Adrenal gland (tissue), 9 donors: ENCODE measurements at regions not wholly inside any gene's neighbourhood (a gene's known extent, or its start where the extent isn't known, plus 50 kb on each side); places are given as distances from the start of the nearest gene placed in this dataset.

Experiments used
- DNase-seq, 7 donors: peaks; one replicate each; pipeline ENCODE4 v3.0.0-alpha.2; 2019 to 2020
- H3K27ac ChIP-seq, 5 donors: fragments of 200-600 bp; sonication (generic) in 4 of 5; 1 replicate in 3 of 5; 2 replicates in 2 of 5; pipeline versions ENCODE4 v1.5.1 to v1.8.0; 2016 to 2020; ENCODE audit warnings: mild to moderate bottlenecking in 1 of 5
- H3K27me3 ChIP-seq: fragments of 200-600 bp; 2 replicates; pipeline ENCODE4 v1.8.0; 2021
- H3K36me3 ChIP-seq, 2 donors: fragments of 200-600 bp; replicated peaks in 1 of 2; 1 replicate in 1 of 2; 2 replicates in 1 of 2; pipeline versions ENCODE4 v1.5.1 to v1.8.0; 2018 to 2022
- H3K4me1 ChIP-seq, 2 donors: fragments of 200-600 bp; replicated peaks in 1 of 2; 1 replicate in 1 of 2; 2 replicates in 1 of 2; pipeline versions ENCODE4 v1.5.1 to v1.8.0; 2018 to 2021
- H3K4me3 ChIP-seq, 4 donors: fragments of 200-600 bp; sonication (generic) in 3 of 4; one replicate each; pipeline ENCODE4 v1.5.1; 2016 to 2018
- H3K9me3 ChIP-seq, 3 donors: fragments of 200-600 bp; sonication (generic) in 1 of 3; replicated peaks in 1 of 3; 1 replicate in 2 of 3; 2 replicates in 1 of 3; pipeline versions ENCODE4 v1.5.1 to v1.8.0; 2016 to 2021
- CTCF ChIP-seq, 6 experiments: fragments of 450-650 bp in 4 of 6; fragments of 200-600 bp in 2 of 6; sonication (generic) in 1 of 6; IDR thresholded peaks; 1 replicate in 5 of 6; 2 replicates in 1 of 6; pipeline versions ENCODE4 v1.5.1 to v1.8.0; 2016 to 2021; ENCODE audit warnings: antibody characterized with exemption in 6 of 6, mild to moderate bottlenecking in 2 of 6, moderate library complexity in 1 of 6
- POLR2A ChIP-seq, 2 donors: fragments of 450-650 bp; IDR thresholded peaks; one replicate each; pipeline ENCODE4 v1.6.1; 2017; ENCODE audit warnings: antibody characterized with exemption in 2 of 2, mild to moderate bottlenecking in 2 of 2, moderate library complexity in 1 of 2
- WGBS, 4 donors: extraction: QIAGEN DNeasy Blood & Tissue Kit in 2 of 4; methylation state at CpG; one replicate each; pipeline versions ENCODE4 v1.1.5 to v1.1.7; 2013 to 2017; 5-methylcytosine and 5-hydroxymethylcytosine counted together
- intact Hi-C, 2 donors: fragments of 100-400 bp; cut with DNase I; formaldehyde crosslinking; loops; one replicate each; pipeline versions ENCODE4 v1.14.1 to v1.15.0; 2022 to 2023
- donor health status: healthy with polysubstance abuse.
- donor health status: Bipolar disorder and iron deficiency.
- donor health status: DM: yes; HTN: yes; CAD: no.
- donor health status: DM: no; HTN: no; CAD: no.
- donor health status: DM: no; HTN: no; CAD: no.

- TF ChIP-seq CTCF (IDR thresholded peaks at IDR 0.05) (no peak), POLR2A (IDR thresholded peaks at IDR 0.05) (no peak)
- H3K27ac ChIP-seq = no peak overlapping the region
- H3K4me1 ChIP-seq = no peaks in the 10 kb centered on the region
- no peaks in the 10 kb centered on the region for H3K9me3 ChIP-seq
- no peaks in the 10 kb centered on the region for H3K27me3 ChIP-seq
- H3K36me3 ChIP-seq = no peaks in the 10 kb centered on the region
- H3K4me3 ChIP-seq = no peak overlapping the region
- intact Hi-C loops = no loop called here
- WGBS, 4 donors = 89 to 93% (median 91%) methylated on average over 5 of the region's 5 CpGs
- no peak for DNase-seq
Observed at GRCh38 chr1:192003295-192004077, 154.8 kb upstream of the RGS18 start.

- Histone ChIP-seq H3K36me3 (no peaks in the 10 kb centered on the region), H3K4me1 (no peaks in the 10 kb centered on the region), H3K4me3 (no peak overlapping the region), H3K27ac (no peak overlapping the region), H3K27me3 (no peaks in the 10 kb centered on the region), H3K9me3 (no peaks in the 10 kb centered on the region)
- intact Hi-C loops = no loop called here
- 78 to 85% (median 79%) methylated on average over 3 of the region's 3 CpGs for WGBS, 4 donors
- no peak for DNase-seq
- TF ChIP-seq CTCF (IDR thresholded peaks at IDR 0.05) = no peak
- no peak for TF ChIP-seq POLR2A (IDR thresholded peaks at IDR 0.05)
Observed at GRCh38 chr1:192005976-192006375, 152.3 kb upstream of the RGS18 start.

- no peaks in the 10 kb centered on the region for H3K36me3 ChIP-seq
- no peaks in the 10 kb centered on the region for H3K4me1 ChIP-seq
- 69 to 80% (median 72%) methylated on average over 1 of the region's 1 CpG for WGBS, 4 donors
- no peak overlapping the region for H3K27ac ChIP-seq
- no peak overlapping the region for H3K4me3 ChIP-seq
- intact Hi-C loops = no loop called here
- DNase-seq = no peak
- no peaks in the 10 kb centered on the region for H3K9me3 ChIP-seq
- TF ChIP-seq CTCF (IDR thresholded peaks at IDR 0.05) = no peak
- no peaks in the 10 kb centered on the region for H3K27me3 ChIP-seq
Observed at GRCh38 chr1:192008281-192008825, 149.9 kb upstream of the RGS18 start.

GRCh38 chr1:192010406-192010805 lies 147.9 kb upstream of the RGS18 start:
- H3K9me3 ChIP-seq = no peaks in the 10 kb centered on the region
- no peaks in the 10 kb centered on the region for H3K36me3 ChIP-seq
- TF ChIP-seq CTCF (IDR thresholded peaks at IDR 0.05) (no peak), POLR2A (IDR thresholded peaks at IDR 0.05) (no peak)
- no peak overlapping the region for H3K4me3 ChIP-seq
- 65 to 88% (median 83%) methylated on average over 1 of the region's 1 CpG for WGBS, 4 donors
- no peak overlapping the region for H3K27ac ChIP-seq
- H3K27me3 ChIP-seq = no peaks in the 10 kb centered on the region
- DNase-seq = no peak
- intact Hi-C loops = no loop called here
- H3K4me1 ChIP-seq = no peaks in the 10 kb centered on the region
